ENCODE measurements at regions not wholly inside any gene's neighbourhood (a gene's known extent, or its start where the extent isn't known, plus 50 kb on each side); places are given as distances from the start of the nearest gene placed in this dataset.
"Not testable (repeated sequence)": the region's sequence is repeated elsewhere in the genome, so short reads cannot be mapped to it uniquely, and the experiment has no call there.

DNA sequence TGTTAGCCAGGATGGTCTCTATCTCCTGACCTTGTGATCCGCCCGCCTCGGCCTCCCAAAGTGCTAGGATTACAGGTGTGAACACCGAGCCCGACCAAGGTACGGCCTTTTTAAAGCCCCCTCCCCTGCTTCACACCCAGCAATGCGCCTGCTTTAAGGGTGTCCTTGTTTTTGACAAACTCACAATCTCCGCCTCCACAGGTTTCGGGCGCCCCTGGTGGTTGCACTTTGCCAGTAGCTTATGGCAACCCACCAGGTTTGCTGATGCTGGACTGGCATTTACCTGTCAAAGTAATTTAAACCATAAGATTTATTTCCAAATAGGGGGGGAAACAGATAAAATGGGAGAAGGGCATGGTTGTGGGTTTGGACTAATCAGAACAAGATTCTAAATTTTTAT is 129.0 kb upstream of the FAM240B start:
- TF ChIP-seq, protein P1, sequence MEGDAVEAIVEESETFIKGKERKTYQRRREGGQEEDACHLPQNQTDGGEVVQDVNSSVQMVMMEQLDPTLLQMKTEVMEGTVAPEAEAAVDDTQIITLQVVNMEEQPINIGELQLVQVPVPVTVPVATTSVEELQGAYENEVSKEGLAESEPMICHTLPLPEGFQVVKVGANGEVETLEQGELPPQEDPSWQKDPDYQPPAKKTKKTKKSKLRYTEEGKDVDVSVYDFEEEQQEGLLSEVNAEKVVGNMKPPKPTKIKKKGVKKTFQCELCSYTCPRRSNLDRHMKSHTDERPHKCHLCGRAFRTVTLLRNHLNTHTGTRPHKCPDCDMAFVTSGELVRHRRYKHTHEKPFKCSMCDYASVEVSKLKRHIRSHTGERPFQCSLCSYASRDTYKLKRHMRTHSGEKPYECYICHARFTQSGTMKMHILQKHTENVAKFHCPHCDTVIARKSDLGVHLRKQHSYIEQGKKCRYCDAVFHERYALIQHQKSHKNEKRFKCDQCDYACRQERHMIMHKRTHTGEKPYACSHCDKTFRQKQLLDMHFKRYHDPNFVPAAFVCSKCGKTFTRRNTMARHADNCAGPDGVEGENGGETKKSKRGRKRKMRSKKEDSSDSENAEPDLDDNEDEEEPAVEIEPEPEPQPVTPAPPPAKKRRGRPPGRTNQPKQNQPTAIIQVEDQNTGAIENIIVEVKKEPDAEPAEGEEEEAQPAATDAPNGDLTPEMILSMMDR (IDR thresholded peaks at IDR 0.05; ENCODE audit: extremely low read depth in 1 of 2, insufficient read depth in 1 of 2, low read depth in 1 of 2, low read length in 2 of 2): not testable (repeated sequence)
- not testable (repeated sequence) for TF ChIP-seq FOS (IDR thresholded peaks at IDR 0.05; ENCODE audit: borderline replicate concordance, insufficient read depth, low read length); MYC (IDR thresholded peaks at IDR 0.05; ENCODE audit: low read depth, low read length); POLR2A (IDR thresholded peaks at IDR 0.05; ENCODE audit: low read depth, low read length); EZH2 (IDR thresholded peaks at IDR 0.05; ENCODE audit: borderline replicate concordance, low read depth, low read length, severe bottlenecking); JUN (IDR thresholded peaks at IDR 0.05; ENCODE audit: borderline replicate concordance, insufficient read depth, insufficient read length, low read depth); GATA2 (IDR thresholded peaks at IDR 0.05; ENCODE audit: insufficient read depth, insufficient read length, low read depth, low read length)
